DMS 273 (cell line): ENCODE measurements at regions not wholly inside any gene's neighbourhood (a gene's known extent, or its start where the extent isn't known, plus 50 kb on each side); places are given as distances from the start of the nearest gene placed in this dataset.
"Not testable (repeated sequence)": the region's sequence is repeated elsewhere in the genome, so short reads cannot be mapped to it uniquely, and the experiment has no call there.

Experiments
- DNase-seq: peaks from one replicate; lab custom pipeline; 2025; ENCODE audit not compliant: unreplicated experiment; lab: John Stamatoyannopoulos, UW

DNA sequence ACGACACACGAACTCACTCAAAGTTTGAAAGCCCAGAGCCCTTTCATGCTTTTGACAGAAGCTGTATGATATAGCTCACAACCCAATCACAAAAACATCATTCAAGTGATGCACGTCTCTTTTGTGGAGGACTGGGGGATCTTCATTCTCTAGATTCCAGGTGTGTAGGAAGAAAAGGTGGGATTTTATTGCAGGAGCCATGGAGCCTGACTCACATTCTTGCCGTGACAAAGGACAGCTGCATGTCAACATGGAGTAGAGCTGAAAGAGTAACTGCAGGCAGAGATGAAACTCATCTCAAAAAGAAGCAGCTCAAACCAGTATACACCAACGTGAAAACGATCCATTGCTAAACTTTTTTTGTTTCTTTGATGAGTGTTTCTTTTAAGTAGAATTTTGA lies 50.9 kb upstream of the PDE1A start:
- no peak for DNase-seq

- no peak for DNase-seq
Measured at GRCh38 chr2:182481676-182482075, 54.8 kb upstream of the PDE1A start.

DNA sequence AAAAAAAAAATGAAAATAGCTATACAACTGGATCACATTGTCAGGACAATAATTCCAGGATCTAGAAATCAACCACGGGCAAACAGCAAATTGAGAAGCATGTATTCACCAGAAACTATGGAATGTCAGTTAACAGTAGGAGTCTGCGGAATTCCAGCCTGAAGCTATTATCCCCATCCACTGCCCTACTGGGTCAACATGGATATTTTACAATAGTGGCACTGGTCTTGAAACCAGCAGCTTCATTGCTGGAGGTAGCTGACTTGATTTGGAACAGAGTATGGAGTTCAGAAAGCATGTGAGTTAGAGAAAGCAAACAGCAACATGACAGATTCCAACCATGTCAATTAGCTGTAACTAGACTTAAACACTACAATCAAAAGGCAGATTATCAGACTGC lies 55.7 kb upstream of the PDE1A start:
- DNase-seq: no peak

- DNase-seq: no peak
Measured at GRCh38 chr2:182496596-182496995, 69.8 kb upstream of the PDE1A start.

GRCh38 chr2:182499706-182500470 lies 73.1 kb upstream of the PDE1A start:
- DNase-seq: no peak

DNA sequence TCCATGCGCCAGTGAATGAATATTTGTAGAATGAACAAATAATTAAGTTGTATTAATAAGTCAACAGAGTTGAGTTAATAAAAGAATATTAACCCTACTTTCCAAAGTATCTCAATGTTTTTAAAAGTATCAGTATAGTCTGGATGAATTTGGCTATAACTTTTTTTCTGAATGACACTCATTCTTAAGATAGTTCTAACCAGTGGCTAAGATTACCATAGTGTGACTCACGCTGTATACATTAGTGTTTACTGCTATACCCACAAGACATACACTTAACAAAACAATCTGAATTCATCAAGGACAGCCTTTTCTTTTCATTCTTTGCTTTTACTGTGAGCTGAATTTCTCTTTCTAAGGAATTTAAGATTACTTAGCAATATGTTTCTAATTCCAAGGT lies 77.0 kb upstream of the PDE1A start:
- DNase-seq: no peak

DNA sequence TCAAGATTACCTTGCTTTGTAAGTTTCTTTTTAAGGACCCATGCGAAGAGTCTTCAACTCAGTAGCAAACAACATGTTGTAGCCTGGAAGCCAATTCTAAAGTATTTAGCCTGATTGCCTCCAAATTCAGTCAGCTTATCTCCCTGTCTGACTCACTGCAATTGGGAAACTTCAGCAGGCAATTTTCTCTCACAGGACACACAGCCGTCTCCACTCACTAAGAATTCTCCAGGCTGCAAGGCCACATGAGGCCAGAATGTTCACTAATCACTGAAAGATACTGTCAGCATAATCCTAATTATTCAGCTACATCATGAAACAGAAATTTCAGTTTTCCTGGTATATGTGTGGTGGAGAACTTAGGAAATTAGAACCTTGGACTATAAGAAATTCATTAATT lies 78.1 kb upstream of the PDE1A start:
- no peak for DNase-seq

- peak; percentile 41 for DNase-seq
Measured at GRCh38 chr2:182506606-182507005, 79.8 kb upstream of the PDE1A start.

DNA sequence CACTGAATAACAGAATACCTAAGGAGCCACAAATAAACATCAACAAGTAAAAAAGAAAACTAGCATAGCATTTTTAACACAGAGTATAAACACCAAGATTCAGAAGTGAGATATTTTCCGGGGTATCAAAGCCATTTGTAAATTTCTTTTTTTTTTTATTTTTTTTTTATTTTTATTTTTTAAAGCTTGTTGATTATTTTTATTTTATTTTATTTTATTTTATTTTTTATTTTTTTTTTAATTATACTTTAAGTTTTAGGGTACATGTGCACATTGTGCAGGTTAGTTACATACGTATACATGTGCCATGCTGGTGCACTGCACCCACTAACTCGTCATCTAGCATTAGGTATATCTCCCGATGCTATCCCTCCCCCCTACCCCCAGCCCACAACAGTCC lies 81.7 kb upstream of the PDE1A start:
- DNase-seq: not testable (repeated sequence)

GRCh38 chr2:182509216-182509615 lies 82.4 kb upstream of the PDE1A start:
- peak; percentile 31 for DNase-seq

GRCh38 chr2:182521453-182522404 lies 94.9 kb upstream of the PDE1A start:
- no peak for DNase-seq

GRCh38 chr2:182522405-182522896 lies 95.6 kb upstream of the PDE1A start:
- peak; percentile 92 for DNase-seq

DNA sequence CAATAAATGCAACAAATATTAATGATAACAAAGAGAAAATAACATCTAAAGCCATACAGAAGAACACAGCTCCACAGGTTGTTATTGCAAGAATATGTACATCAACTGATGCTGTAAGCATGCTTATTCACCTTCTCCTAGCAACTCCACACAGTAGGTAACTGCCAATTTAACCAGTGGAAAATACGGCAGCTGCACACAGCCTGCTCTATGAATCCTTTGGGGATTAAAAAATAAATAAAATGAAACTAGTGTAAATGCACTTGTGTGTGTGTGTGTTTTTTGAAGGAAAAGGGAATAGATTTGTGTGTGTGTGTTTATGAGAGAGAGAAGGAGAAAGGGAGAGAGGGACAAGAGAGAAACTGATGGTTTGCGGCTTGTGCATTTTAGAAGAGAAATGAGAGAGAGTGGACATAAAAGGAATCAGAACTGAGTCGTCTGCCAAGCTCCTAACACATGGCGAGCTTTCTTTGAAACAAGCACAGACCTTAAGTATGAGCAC lies 96.2 kb upstream of the PDE1A start:
- DNase-seq: peak; percentile 84

- DNase-seq: no peak
Measured at GRCh38 chr2:182530636-182531035, 103.8 kb upstream of the PDE1A start.

GRCh38 chr2:182540252-182540651 lies 113.4 kb upstream of the PDE1A start:
- no peak for DNase-seq

- no peak for DNase-seq
Measured at GRCh38 chr2:182541268-182541667, 114.4 kb upstream of the PDE1A start.

- DNase-seq: peak; percentile 35
Measured at GRCh38 chr2:182542501-182543258, 115.8 kb upstream of the PDE1A start.

DNA sequence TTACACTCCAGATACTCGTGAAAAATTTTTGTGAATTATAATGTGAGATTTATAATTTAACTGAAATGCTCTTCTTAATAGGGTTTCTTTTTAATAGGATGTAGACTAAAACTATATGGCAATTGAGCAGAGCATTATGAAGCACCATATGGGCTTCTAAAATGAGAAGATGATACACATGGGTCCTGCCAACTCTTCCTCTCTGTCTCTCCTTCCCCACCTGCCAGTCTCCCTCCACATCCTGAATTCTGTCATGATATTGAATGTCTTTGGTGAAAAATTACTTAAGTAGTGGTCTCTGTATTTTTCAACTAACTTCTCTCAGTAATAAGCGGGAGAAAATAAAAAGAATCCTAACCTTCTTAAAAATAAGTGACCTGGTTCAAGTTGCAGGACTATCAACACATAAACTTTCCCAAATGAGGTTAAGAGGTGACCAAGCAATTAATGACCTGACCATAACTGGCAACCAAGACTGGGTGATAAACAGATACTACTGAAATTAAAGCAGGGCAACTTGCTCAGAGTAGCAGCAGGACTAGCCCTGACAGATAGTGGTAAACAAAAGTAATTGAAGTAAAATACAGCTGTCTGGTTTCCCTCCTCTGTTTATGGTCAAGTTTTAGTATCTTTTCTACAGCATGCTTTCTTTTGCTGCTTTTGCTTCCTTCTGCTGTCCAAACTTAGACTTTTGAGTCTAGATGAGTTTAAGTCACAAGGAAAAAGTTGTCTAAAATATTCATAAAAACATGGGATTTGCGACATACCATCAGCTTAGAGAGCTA lies 117.1 kb upstream of the PDE1A start:
- peak; percentile 52 for DNase-seq

DNA sequence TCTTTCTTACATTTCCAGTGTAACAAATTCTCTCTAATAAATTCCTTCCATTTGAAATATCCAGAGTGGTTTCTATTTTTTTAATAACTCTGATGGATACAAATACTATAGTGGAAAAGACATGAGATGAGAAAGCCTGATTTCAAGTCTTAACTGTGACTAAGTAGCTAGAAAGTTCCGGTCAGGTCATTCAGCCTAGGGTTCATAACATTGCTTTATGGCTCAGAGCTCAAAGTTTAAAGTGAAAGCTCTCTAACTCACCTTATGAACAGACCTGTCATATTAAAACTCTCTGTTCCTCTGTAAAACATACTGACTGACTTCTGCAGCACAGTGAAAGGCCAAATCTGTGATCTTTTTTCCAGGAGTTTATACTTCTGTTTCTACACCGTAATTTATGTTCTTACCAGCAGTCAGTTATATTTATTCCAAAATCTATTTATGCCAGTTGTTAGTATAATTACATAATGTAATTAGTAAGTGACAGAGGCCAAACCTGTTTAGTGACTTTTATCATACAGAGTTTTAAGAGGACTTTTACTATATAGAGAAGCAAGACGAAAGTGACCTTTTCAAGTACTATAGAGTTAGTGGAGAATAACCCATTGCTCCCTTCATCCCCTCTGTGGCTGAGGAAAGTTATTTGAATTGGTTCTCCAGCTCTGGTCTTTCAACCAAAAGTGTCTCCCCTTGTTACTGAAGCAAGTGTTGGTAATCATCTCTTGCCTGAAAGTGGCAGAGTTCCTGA lies 118.8 kb upstream of the PDE1A start:
- DNase-seq: no peak
